Middle frontal gyrus (tissue), 1 donor: ENCODE measurements at regions not wholly inside any gene's neighbourhood (a gene's known extent, or its start where the extent isn't known, plus 50 kb on each side); places are given as distances from the start of the nearest gene placed in this dataset.

ENCODE experiments used
- DNase-seq: peaks from one replicate; pipeline ENCODE4 v3.0.0-alpha.2; 2015; ENCODE audit warnings: low spot score; ENCODE audit errors: extremely low spot score

DNA sequence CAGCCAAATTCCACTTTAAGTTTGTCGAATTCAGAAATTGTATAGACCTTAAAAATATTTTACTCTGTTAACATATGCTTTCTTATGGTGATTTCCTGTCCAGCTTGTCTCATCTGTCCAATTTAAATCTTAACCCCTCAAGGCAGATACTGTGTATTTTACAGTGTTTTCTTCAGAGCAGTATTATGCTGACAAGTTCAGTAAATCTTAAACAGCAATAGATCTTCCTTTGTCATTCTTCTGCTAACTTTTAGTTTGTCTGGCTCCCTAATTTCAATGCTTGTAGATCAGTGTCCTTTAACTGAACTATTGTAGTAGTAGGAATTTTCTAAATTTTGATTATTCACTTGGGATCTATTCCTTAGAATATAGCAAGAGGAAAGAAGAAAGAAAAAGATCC, 52.8 kb upstream of the MEIS1 start:
- DNase-seq = no peak

DNA sequence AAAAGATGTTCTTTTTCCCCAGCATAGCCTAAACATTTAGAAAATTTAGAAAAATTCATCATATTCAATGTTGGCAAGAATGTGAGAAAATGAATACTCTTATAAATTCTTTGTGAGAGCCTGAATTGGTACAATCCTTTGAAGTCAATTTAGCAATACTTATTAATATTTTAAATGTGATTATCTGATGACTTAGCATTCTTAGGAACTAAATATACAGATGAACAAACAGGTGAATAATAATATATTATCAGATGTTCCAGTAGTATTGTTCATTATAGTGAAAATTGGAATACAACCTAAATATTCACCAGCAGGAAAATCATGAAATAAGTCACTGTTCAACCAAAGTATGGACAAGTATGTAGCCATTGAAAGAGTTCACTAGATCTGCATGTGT, 55.5 kb upstream of the MEIS1 start:
- DNase-seq = no peak

DNA sequence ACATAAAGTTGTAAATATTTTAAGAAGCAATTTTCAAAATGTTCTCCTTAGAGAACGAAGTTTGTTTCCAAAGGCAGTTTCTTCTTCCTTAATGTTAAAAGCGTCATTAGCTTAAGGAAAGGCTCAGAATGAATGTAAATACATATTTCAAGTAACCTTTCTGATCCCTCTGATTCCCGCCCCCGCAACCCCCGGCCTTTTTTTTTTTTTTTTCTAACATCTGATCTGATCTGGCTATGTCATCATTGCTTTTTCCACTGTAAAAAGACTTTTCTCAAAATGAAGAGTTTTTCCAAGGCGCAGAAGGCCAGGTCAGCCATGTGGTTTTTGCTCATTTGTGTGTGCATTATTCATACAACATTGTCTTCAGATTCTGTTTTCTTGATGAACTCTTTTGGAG, 57.1 kb upstream of the MEIS1 start:
- DNase-seq = no peak

DNA sequence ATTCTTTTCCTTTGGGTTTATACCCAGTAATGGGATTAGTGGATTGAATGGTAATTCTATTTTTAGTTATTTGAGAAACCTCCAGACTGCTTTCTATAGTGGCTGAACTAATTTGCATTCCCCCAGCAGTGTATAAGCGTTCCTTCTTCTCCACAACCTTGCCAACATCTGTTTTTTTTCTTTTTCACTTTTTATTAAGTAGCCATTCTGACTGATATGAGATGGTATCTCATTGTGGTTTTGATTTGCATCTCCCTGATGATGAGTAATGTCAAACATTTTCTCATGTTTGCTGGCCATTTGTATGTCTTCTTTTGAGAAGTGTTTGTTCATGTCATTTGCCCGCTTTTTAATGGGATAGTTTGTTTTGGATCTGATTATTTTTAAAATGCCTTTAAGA, 64.1 kb upstream of the MEIS1 start:
- no peak for DNase-seq

DNA sequence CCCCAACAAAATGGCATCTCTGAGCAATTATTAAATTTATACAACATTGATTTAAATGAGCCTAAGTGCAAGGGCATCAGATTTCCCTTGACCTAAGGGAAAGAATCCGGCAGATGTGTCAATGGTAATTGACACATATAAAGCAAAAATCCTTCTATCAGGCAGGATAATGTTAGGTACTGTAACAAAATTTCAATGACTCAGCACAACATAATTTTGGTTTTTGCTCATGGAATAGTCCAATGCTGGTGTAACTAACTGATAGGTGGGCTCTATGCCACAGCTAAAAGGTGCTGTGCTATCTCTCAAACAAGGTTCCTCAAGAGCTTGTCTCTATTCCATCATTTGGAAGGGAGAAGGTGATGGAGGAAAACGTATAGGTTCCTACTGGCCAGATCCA, 68.3 kb upstream of the MEIS1 start:
- DNase-seq = no peak

DNA sequence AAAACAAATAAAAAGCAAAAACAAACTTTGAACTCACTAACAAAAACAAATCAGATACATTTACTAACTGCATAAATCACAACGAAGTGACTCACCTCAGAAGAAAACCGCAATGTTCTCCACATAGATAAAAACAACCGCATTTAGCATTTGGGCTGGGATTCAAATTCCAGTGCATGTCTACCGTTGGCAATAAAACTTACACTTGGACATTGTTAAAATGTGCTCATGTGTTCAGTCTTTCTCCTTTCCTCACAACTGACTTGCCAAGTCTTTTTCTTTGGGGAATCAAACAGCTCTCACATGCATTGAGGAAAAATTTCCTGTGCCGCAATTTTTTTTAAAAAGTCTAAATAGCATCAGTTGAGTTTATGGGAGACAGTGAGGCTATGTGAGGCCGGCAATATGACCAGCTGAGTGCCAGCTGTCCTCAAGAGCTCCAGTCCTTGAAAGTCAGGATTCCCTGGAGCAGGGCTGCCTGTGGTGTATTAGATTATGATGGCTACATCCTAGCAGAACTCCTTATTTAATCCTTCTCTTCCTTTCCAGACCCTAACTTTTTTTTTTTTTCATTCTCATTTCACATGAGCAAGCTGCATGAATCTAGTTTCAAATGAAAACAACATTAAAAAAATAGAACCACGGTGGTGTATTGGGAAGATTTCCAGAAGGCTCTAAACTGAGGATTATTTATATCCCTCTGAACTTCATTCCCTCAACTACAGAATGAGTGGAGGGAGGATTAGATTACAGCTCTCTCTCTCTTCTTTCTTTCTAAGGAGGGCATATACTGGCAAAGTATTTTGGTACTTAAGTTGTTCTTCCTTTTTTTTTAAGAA, 70.2 kb upstream of the MEIS1 start:
- DNase-seq = no peak

DNA sequence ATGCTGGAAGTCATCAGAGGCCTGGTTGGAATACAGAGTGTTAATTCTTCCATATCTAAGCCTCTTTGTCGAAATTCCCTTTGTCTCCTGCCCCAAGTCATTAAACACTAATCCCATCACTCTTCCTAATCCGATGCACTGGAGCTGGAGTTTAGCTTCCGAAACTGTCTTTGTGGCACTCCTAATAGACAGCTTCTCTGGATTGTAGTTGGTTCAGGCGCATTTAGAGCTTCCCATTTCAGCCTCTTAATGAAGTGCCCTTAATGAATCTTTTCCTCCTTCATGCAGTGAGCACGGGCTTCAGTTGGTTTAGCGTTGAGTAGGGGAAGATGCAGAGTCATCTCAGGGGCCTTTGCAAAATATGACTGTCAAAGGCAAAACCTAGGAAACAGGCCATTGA, 72.2 kb upstream of the MEIS1 start:
- DNase-seq = no peak

DNA sequence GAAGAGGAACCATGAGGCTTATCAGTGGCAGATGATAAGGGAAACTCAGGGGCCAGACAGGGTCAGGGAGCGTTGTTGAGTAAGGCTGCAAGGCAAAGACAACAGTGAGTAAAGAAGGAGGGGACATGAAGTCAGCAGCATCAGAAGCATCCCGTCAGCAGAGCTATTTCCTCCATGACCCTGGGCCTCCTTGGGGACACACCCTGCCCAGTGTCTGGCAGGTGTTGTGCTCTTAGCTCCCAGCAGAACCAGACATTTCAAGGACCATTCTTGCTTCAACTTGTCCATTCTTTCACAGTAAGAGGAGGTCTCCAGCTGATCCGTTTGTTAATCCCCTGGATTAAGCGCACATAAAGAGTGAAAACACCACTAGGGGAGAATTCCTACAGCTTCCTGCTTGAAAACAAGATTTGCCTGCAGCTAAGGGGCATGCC, 88.7 kb upstream of the MEIS1 start:
- DNase-seq = no peak

DNA sequence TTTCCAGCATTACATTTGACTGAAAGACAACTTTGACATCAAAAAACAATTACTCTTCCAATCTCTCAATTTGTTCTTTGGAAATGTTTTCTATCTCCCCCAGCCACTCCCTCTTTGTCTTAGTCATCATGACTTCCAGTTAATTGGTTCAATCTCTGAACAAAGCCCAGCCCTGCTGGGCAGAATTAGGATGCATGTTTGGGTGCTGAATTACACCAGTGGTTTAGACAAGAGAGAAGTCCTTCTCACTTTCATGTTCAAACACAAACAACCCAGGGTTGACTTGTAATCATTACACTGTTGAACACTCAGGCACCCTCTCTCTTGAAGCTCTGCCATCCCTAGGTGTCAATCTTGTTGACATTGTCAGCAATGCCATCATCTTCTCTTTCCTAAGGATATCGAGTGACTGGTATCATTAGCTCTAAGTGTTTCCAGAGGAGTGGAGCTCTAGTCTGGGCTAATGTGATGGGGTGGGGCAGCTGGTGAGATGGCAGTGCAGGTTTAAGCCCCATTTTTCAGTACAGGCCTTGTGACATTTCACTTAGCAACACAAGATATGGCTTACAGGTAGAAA, 90.8 kb upstream of the MEIS1 start:
- DNase-seq = no peak

DNA sequence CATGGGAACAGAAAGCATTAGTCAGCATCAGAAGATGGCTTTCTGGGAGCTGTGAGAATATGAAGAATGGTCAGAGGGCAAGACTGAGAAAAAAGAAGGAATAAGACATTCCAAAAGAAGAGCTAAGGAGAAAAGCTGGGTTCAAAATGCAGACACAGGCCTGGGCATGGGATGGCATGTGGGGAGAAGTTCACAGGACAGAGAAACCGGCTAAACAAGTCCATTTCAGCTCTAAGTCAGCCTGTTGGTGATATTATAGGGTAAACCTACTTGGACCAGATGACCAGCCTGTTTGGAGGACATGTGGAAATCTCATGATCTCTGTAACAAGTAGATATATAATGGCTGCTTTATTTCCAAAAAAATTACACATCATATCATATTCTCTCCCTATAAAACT, 91.7 kb upstream of the MEIS1 start:
- DNase-seq = no peak

DNA sequence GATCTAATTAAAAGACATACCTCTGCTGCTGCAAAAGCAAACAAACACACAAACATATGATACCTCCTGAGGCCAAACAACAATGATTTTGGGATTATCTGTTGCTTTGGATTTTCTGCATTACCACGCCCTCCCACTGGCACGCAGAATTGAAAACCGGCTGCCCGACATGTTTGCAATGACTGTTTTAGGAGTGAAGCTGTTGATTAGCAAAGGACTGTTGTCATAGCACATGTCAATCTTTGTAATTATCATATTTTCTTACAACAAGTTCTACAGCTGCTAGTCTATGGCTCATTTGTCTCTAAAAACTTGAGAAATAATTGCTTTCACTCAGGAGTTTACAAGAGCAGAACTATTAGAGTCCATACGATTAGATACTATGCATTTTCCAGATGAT, 94.4 kb upstream of the MEIS1 start:
- no peak for DNase-seq

DNA sequence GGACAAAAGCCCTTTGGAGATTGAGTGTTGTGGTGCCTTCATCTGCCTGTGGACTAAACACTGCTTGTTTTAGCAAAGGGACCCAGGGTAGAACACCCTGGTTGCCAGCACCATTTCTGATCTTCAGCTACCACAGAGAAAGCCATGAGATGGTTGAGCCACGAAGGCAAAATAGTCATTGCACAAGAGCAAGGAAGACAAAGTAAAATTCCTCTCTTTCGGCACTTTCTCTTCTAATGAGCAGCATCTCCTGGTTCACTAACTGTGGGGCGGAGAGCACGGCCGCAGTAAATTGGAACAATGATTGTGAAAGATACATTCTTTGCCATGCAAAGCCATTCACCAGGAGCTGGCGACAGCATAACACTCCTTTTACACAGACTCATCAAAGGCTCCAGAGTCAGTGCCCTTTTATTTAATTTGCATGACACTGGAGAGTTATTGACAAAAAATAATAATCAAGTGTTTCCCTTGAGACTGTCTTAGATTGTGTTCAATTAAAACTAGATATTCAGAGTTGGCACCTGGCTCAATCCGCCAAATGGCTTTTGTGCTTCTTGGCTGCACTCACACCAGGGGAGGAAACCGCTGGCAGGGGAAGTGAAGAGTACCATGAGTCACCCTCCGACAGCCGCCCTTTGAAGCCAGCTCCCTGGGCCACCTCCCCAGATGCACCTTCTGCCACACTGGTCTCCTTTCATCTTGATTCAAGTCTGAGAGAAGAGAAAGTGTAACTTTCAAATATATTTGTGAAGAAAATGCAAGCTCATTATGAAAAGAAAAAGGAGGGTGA, 100.5 kb upstream of the MEIS1 start:
- no peak for DNase-seq

DNA sequence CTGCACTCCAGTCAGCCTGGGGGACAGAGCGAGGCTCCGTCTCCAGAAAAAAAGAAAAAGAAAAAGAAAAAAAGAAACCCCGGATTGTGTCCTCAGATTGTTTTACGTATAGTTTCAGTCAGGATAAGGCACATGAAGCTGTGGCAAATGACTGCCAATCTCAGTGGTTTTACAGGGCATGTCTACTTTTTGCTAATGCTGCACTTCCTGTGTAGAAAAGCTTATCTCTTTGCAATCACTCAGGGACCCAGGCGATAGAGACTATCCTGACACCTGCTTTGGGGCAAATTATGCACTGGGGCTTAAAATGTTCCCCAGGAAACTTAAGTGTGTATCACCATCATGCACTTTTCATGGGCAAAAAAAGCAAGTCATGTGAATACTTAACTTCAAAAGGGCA, 103.7 kb upstream of the MEIS1 start:
- no peak for DNase-seq

DNA sequence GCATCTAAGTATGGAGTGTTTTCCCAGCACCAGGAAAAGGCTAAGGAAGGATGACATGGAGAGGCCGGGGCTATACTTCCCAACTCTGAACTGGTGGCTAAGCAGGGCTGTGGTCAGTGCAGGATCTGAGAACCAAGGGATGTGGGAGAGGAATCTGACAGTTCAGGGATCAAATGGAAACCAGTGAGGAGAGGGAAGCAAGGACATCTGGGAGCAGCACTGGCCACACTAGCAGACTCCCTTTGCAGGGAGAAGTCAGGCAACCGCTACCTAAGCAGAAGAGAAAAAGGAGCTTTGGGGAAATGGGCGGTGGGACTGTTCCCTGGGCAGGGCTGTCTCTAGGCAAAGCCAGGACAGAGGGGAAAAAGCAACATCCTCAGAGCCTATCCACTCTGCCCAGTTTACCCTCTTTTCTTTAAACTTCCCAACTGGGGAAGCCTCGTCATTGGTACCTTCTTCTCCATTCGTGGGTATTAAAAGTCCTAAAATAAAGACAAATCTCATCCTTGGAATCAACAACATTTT, 105.8 kb upstream of the MEIS1 start:
- DNase-seq = no peak

DNA sequence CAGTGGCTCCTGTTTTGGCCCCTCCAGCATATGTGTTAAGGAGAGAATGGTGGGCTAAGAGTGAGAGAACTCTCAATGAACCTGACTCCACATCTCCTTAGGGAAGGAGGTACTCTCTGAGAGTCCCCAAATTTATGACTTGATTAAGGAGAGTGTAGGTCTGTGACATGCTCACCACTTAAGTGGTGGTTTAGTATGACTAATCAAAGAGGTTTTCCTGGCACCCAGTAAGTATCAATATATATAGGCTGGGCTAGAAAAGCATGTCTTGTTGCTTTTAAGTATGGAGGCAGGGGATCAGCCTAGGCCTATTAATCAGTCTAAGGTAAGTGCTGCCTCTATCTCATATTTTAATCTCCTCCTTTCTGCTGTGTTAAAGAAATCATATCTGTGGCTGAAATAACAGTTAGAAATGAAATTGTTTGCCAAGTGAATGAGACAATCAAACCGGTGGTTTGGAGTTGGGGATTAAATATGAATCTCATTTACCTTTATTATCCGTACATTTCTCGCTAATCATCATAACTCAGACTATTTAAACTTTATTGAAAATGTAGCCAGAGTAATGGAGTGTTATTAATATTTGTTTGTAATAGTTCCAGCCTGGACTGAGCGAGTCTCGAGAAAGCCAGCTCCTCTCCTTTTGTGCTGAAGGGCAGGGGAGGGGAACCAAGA, 107.7 kb upstream of the MEIS1 start:
- DNase-seq = no peak

DNA sequence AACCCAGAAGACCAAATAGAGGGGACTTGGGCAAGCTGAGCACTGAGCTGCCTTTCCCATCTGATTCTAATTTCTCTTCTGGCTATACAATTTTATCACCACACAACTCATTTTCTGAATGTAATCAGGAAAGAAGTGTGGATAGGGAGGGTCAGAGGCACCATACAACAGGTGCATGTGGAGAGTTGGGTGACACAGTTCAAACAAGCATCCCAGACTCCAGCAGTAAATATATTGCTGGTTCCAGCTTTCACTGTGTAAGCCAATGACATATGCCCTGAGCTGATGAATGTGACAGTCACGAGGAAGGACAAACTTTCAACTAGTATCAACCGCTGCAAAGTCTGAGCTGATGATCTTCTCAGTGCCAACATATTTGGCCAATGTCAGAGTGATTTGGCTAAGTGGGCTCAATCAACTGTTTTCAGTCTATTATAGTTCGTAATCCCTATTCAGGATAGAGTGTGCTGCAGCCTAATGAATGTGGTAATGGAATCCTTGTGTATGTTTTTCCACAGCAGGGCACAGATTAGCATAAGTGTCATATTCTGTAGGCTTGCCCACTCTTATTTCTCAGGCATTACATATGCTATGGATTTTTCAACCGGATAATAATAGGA, 109.9 kb upstream of the MEIS1 start:
- no peak for DNase-seq

DNA sequence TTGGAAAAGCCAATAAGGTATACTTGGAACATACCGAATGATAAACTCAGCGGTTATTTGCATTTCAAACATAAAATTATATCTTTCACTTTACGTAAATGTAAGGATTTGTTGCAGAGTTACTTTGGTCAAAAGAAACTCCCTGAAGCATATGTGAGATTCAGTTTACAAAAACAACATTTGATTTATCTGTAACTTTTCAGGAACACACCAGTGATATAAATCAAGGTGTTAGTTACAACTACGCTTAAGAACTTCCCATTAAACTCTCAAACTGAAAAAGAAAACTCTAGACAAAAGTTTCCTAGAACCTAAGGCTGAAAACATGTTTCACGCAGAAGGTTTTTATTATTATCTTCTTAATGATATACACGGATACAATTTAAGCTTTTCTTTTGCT, 110.6 kb upstream of the MEIS1 start:
- no peak for DNase-seq

DNA sequence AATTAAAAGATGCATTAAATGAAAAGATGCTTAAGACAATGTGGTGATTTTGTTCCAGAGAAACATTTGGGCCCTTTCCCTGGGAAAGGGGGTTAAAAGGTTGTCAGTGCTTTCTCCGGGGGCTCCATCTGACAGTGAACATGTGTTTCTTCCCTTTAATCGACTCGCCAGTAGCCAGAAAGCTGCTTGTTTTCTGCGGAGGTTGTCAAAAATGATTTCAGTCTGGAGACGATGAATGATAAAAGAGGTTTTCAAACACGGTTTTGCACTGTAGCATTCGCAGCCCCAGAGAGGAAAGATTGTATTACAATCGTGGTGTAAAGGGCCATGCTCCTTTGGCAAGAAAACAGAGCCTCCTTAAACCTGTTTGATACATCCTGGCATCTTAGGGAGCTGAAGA, 111.5 kb upstream of the MEIS1 start:
- no peak for DNase-seq

DNA sequence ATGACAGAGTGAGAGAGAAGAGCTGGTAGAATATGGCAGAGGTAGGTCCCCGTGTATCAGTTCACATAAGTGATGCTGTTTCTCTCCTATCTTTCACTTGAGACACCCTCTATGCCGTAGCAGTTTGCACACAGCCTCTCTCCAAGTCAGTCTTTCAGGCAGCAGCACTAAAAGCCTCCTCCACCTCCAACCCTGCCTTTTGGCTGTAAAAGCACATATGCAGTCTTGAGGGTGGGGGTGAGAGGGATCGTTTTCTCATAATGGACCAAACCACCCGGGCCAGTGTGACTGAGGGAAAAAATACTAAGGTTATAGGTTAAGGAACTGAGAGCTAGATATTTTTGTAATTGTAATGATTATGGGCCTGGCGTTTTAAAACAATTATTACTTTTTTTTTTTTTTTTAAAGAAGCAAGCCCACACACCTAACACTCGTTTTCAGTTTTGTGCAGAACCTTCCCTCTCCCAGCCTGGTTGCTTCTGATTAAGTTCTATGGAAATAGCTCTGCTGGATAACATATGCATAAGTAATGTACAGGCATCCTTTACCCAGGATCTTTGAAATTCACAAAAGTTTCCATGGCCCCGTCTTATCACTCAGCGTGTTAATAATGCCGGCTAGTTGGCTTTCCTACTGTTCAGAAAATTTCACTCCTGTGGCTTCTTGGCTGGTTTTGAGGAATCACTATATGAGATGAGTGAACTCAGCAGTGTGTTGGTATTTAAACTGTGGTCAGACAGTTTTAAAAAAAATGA, 112.2 kb upstream of the MEIS1 start:
- DNase-seq = no peak

DNA sequence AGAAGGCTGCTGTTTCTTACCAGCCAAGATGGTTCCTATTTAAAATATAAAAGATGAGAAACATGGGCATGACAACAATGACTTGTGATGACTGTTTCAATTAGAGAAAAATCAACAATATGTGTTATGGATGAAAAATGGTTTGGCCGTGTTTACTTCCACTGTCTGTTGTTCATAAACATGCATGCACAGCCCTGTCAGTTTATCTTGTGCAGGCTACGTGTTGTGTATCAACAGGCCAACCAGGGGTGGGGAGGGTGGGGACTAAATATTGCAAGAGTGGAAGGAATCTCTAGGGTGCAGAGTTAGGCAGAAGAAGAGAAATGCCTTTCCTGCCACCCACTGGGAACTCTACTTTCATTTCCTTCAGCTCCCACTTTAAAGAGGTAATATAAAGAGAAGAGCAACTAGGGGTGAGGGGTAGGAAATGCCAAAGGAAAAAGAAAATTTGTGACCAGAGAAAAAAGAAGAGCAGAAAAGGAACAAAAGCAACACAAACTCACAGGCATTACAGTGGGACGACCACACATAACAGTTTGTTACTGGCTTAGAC, 116.8 kb upstream of the MEIS1 start:
- DNase-seq = no peak
